ENCODE measurements at regions not wholly inside any gene's neighbourhood (a gene's known extent, or its start where the extent isn't known, plus 50 kb on each side); places are given as distances from the start of the nearest gene placed in this dataset.

GRCh38 chr6:220721-221475 lies 71.4 kb upstream of the DUSP22 start:
- POLR2A ChIA-PET = no interaction called here
- no peaks in the 10 kb centered on the region for H3K4me1 ChIP-seq (ENCODE audit: control insufficient read depth, insufficient read depth, low read length)
- CTCF ChIA-PET = interaction anchor here (0.6 to 1.1 kb wide), 4 partner anchors 22 to 515 kb away, joined by 3 read pairs; no protein-coding TSS in a partner anchor
- TF ChIP-seq ZNF121 (tag by site-specific recombination; IDR thresholded peaks at IDR 0.05) (no peak), ZNF654 (tag by site-specific recombination; IDR thresholded peaks at IDR 0.05; ENCODE audit: low read depth) (no peak), ZNF518A (tag by site-specific recombination; conservative IDR thresholded peaks at IDR 0.05; ENCODE audit: low read depth) (no peak), ZNF184 (tag by site-specific recombination; IDR thresholded peaks at IDR 0.05) (no peak), GLIS1 (tag by site-specific recombination; IDR thresholded peaks at IDR 0.05) (no peak), ZEB2 (tag by site-specific recombination; IDR thresholded peaks at IDR 0.05) (no peak), ZNF155 (tag by site-specific recombination; IDR thresholded peaks at IDR 0.05) (no peak), ZNF639 (tag by site-specific recombination; IDR thresholded peaks at IDR 0.05) (no peak), ZNF292 (tag by site-specific recombination; IDR thresholded peaks at IDR 0.05; ENCODE audit: borderline replicate concordance, low read depth) (no peak), KLF16 (tag by site-specific recombination; IDR thresholded peaks at IDR 0.05) (no peak), ZNF555 (tag by site-specific recombination; conservative IDR thresholded peaks at IDR 0.05) (no peak), ZNF830 (tag by site-specific recombination; IDR thresholded peaks at IDR 0.05; ENCODE audit: low read depth) (no peak), ZNF510 (tag by site-specific recombination; IDR thresholded peaks at IDR 0.05; ENCODE audit: insufficient replicate concordance) (no peak), ZNF112 (tag by site-specific recombination; IDR thresholded peaks at IDR 0.05) (no peak), SP2 (tag by site-specific recombination; IDR thresholded peaks at IDR 0.05) (no peak), ZNF423 (tag by site-specific recombination; IDR thresholded peaks at IDR 0.05) (no peak)
- TF ChIP-seq, protein P1, sequence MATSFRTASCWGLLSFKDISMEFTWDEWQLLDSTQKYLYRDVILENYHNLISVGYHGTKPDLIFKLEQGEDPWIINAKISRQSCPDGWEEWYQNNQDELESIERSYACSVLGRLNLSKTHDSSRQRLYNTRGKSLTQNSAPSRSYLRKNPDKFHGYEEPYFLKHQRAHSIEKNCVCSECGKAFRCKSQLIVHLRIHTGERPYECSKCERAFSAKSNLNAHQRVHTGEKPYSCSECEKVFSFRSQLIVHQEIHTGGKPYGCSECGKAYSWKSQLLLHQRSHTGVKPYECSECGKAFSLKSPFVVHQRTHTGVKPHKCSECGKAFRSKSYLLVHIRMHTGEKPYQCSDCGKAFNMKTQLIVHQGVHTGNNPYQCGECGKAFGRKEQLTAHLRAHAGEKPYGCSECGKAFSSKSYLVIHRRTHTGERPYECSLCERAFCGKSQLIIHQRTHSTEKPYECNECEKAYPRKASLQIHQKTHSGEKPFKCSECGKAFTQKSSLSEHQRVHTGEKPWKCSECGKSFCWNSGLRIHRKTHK (tag by site-specific recombination; IDR thresholded peaks at IDR 0.05) = no peak
- TF ChIP-seq, protein P2, sequence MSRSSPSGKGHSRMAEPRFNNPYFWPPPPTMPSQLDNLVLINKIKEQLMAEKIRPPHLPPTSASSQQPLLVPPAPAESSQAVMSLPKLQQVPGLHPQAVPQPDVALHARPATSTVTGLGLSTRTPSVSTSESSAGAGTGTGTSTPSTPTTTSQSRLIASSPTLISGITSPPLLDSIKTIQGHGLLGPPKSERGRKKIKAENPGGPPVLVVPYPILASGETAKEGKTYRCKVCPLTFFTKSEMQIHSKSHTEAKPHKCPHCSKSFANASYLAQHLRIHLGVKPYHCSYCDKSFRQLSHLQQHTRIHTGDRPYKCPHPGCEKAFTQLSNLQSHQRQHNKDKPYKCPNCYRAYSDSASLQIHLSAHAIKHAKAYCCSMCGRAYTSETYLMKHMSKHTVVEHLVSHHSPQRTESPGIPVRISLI (tag by site-specific recombination; IDR thresholded peaks at IDR 0.05) = no peak
- no peaks in the 10 kb centered on the region for H3K36me3 ChIP-seq (ENCODE audit: control insufficient read depth in 2 of 2, insufficient read depth in 1 of 2, low read length in 2 of 2)
- H3K27ac ChIP-seq (ENCODE audit: extremely low read depth, low read depth, low read length) = no peak overlapping the region
- no peaks in the 10 kb centered on the region for H3K9me3 ChIP-seq (ENCODE audit: control insufficient read depth, insufficient read depth, low read depth, low read length)
- no peak overlapping the region for H3K4me3 ChIP-seq (ENCODE audit: low read depth, low read length)

Data from HEK293 (cell line).